IMR-90 (cell line): ENCODE measurements at regions not wholly inside any gene's neighbourhood (a gene's known extent, or its start where the extent isn't known, plus 50 kb on each side); places are given as distances from the start of the nearest gene placed in this dataset.

Experiments
- ATAC-seq: fragments of 200-7000 bp; cut with Tn5 transposase; 2 replicates; pipeline ENCODE4 v1.9.1; 2020; ENCODE audit warnings: low read depth, mild to moderate bottlenecking, moderate library complexity
- BruUV-seq: library from RNA; stranded (reverse); fragments of 400-500 nt; replicated peaks from 2 replicates; lab custom pipeline; 2021; lab: Mats Ljungman, UMichigan
- CTCF ChIA-PET: fragments of 300-600 bp; formaldehyde crosslinking; extraction: SDS; loops from one replicate; lab custom pipeline; 2021; ENCODE audit warnings: antibody characterized with exemption; lab: Yijun Ruan, JAX
- POLR2A ChIA-PET: fragments of 300-600 bp; sonication (Branson Sonifier 250); formaldehyde crosslinking; loops from one replicate; lab custom pipeline; 2022; ENCODE audit warnings: antibody characterized with exemption; ENCODE audit not compliant: unreplicated experiment; lab: Charles Lee
- DNase-seq: peaks from one replicate; pipeline ENCODE4 v3.0.0; 2013
- H2AFZ ChIP-seq: replicated peaks from 2 replicates; pipeline ENCODE3; 2013; ENCODE audit warnings: low read length, mild to moderate bottlenecking; ENCODE audit not compliant: poor library complexity
- H2AK5ac ChIP-seq: 2 replicates; pipeline ENCODE4 v1.6.1; 2013; ENCODE audit warnings: low read depth, low read length, inconsistent platforms
- H2AK9ac ChIP-seq: replicated peaks from 2 replicates; pipeline ENCODE3; 2013; ENCODE audit warnings: mild to moderate bottlenecking, low read depth, low read length, moderate library complexity; ENCODE audit not compliant: poor library complexity
- H2BK120ac ChIP-seq: 2 replicates; pipeline ENCODE4 v1.6.1; 2013; ENCODE audit warnings: low read depth, low read length, inconsistent platforms
- H2BK15ac ChIP-seq: 3 replicates; pipeline ENCODE4 v1.6.1; 2013; ENCODE audit warnings: low read depth, low read length, inconsistent platforms
- H2BK20ac ChIP-seq: 2 replicates; pipeline ENCODE4 v1.6.1; 2013; ENCODE audit warnings: low read depth, mild to moderate bottlenecking, inconsistent platforms, low read length, moderate library complexity
- H2BK5ac ChIP-seq: 2 replicates; pipeline ENCODE4 v1.6.1; 2013; ENCODE audit warnings: mild to moderate bottlenecking, low read depth, low read length, inconsistent platforms; ENCODE audit not compliant: poor library complexity, severe bottlenecking
- H3K14ac ChIP-seq: replicated peaks from 2 replicates; pipeline ENCODE4 v1.6.1; 2013; ENCODE audit warnings: low read depth, low read length, inconsistent platforms
- H3K18ac ChIP-seq: 2 replicates; pipeline ENCODE4 v1.6.1; 2013; ENCODE audit warnings: low read depth, low read length, control low read depth
- H3K23ac ChIP-seq: 2 replicates; pipeline ENCODE4 v1.6.1; 2013; ENCODE audit warnings: low read depth, low read length, inconsistent platforms
- H3K27ac ChIP-seq: 2 replicates; pipeline ENCODE4 v1.5.1; 2013; ENCODE audit warnings: mild to moderate bottlenecking, control low read depth, low read length; ENCODE audit not compliant: insufficient read depth
- H3K27me3 ChIP-seq: 2 replicates; pipeline ENCODE4 v1.6.1; 2013; ENCODE audit warnings: low read length; ENCODE audit not compliant: control insufficient read depth, insufficient read depth
- H3K36me3 ChIP-seq: 2 replicates; pipeline ENCODE4 v1.6.1; 2013; ENCODE audit warnings: low read length, mixed read lengths; ENCODE audit not compliant: control insufficient read depth, insufficient read depth
- H3K4ac ChIP-seq: 2 replicates; pipeline ENCODE4 v1.6.1; 2013; ENCODE audit warnings: low read depth, low read length, inconsistent platforms
- H3K4me1 ChIP-seq: 2 replicates; pipeline ENCODE4 v1.6.1; 2013; ENCODE audit warnings: low read length, mixed read lengths; ENCODE audit not compliant: control insufficient read depth, insufficient read depth
- H3K4me2 ChIP-seq: 2 replicates; pipeline ENCODE4 v1.6.1; 2013; ENCODE audit warnings: low read depth, mild to moderate bottlenecking, control low read depth, low read length, moderate library complexity
- H3K4me3 ChIP-seq: 2 replicates; pipeline ENCODE4 v1.5.1; 2013; ENCODE audit warnings: low read depth, mild to moderate bottlenecking, control low read depth, low read length, moderate library complexity; ENCODE audit not compliant: insufficient read depth
- H3K56ac ChIP-seq: 2 replicates; pipeline ENCODE4 v1.6.1; 2013; ENCODE audit warnings: low read length, inconsistent platforms; ENCODE audit not compliant: insufficient read depth; ENCODE audit errors: extremely low read depth
- H3K79me1 ChIP-seq, 2 experiments: 2 replicates each; pipeline ENCODE4 v1.6.1; 2013; ENCODE audit warnings: low read length in 2 of 2, inconsistent platforms in 1 of 2, low read depth in 1 of 2
- H3K9ac ChIP-seq: 2 replicates; pipeline ENCODE4 v1.6.1; 2013; ENCODE audit warnings: low read depth, low read length, control low read depth
- H3K9me1 ChIP-seq: 2 replicates; pipeline ENCODE4 v1.6.1; 2013; ENCODE audit warnings: low read length, inconsistent platforms; ENCODE audit not compliant: insufficient read depth
- H3K9me3 ChIP-seq: 2 replicates; pipeline ENCODE4 v1.6.1; 2013; ENCODE audit warnings: low read length; ENCODE audit not compliant: control insufficient read depth, insufficient read depth
- H4K20me1 ChIP-seq: 2 replicates; pipeline ENCODE4 v1.6.1; 2013; ENCODE audit warnings: low read length, inconsistent platforms; ENCODE audit not compliant: insufficient read depth
- H4K5ac ChIP-seq: 2 replicates; pipeline ENCODE4 v1.6.1; 2013; ENCODE audit warnings: mild to moderate bottlenecking, low read depth, low read length, control low read depth
- H4K8ac ChIP-seq, 2 experiments: 2 replicates each; pipeline ENCODE4 v1.6.1; 2013; ENCODE audit warnings: low read depth in 2 of 2, low read length in 2 of 2, control low read depth in 1 of 2, inconsistent platforms in 1 of 2
- H4K91ac ChIP-seq: 2 replicates; pipeline ENCODE4 v1.6.1; 2013; ENCODE audit warnings: low read depth, low read length, inconsistent platforms; ENCODE audit not compliant: insufficient read depth
- BHLHE40 ChIP-seq: fragments of 150-350 bp; IDR thresholded peaks from 2 replicates; pipeline ENCODE4 v1.6.1; 2016; ENCODE audit warnings: mild to moderate bottlenecking, low read depth, low read length
- CEBPB ChIP-seq: IDR thresholded peaks from 2 replicates; pipeline ENCODE4 v1.6.1; 2012; ENCODE audit warnings: low read depth, low read length, improper control_type of control experiment
- CHD1 ChIP-seq: IDR thresholded peaks from 2 replicates; pipeline ENCODE4 v1.6.1; 2012; ENCODE audit warnings: low read depth, low read length, improper control_type of control experiment
- CTCF ChIP-seq: conservative IDR thresholded peaks from 2 replicates; pipeline ENCODE4 v1.5.1; 2012; ENCODE audit warnings: mild to moderate bottlenecking, low read depth, low read length, improper control_type of control experiment
- ELK1 ChIP-seq: fragments of 150-350 bp; IDR thresholded peaks from 2 replicates; pipeline ENCODE4 v1.6.1; 2016; ENCODE audit warnings: low read depth, mild to moderate bottlenecking, low read length, moderate library complexity, borderline replicate concordance
- FOS ChIP-seq: fragments of 150-350 bp; IDR thresholded peaks from 2 replicates; pipeline ENCODE4 v1.6.1; 2016; ENCODE audit warnings: low read depth, low read length
- MAFK ChIP-seq: IDR thresholded peaks from 2 replicates; pipeline ENCODE4 v1.6.1; 2012; ENCODE audit warnings: low read depth, low read length, improper control_type of control experiment
- MAZ ChIP-seq: IDR thresholded peaks from 2 replicates; pipeline ENCODE4 v1.6.1; 2012; ENCODE audit warnings: low read depth, mild to moderate bottlenecking, low read length, improper control_type of control experiment, moderate library complexity, borderline replicate concordance
- MXI1 ChIP-seq: IDR thresholded peaks from 2 replicates; pipeline ENCODE4 v1.6.1; 2012; ENCODE audit warnings: low read depth, mild to moderate bottlenecking, low read length, moderate library complexity, borderline replicate concordance
- NFE2L2 ChIP-seq: fragments of 150-350 bp; IDR thresholded peaks from 2 replicates; pipeline ENCODE4 v1.6.1; 2016; ENCODE audit warnings: low read depth, mild to moderate bottlenecking, low read length
- POLR2A ChIP-seq: IDR thresholded peaks from 2 replicates; pipeline ENCODE4 v1.6.1; 2012; ENCODE audit warnings: mild to moderate bottlenecking, low read depth, low read length
- RAD21 ChIP-seq: IDR thresholded peaks from 2 replicates; pipeline ENCODE4 v1.6.1; 2012; ENCODE audit warnings: low read length, improper control_type of control experiment
- RCOR1 ChIP-seq: IDR thresholded peaks from 2 replicates; pipeline ENCODE4 v1.6.1; 2012; ENCODE audit warnings: mild to moderate bottlenecking, low read length, improper control_type of control experiment; ENCODE audit not compliant: insufficient replicate concordance
- RFX5 ChIP-seq: IDR thresholded peaks from 2 replicates; pipeline ENCODE4 v1.8.0; 2012; ENCODE audit warnings: low read depth, mild to moderate bottlenecking, low read length, moderate library complexity
- SMC3 ChIP-seq: fragments of 150-350 bp; IDR thresholded peaks from 2 replicates; pipeline ENCODE4 v1.6.1; 2016; ENCODE audit warnings: low read depth, mild to moderate bottlenecking, antibody characterized with exemption, low read length, moderate library complexity
- WGBS, 2 experiments: methylation state at CpG; one replicate each; pipeline versions ENCODE4 v1.1.5 to v1.1.7; 2013; ENCODE audit warnings: missing lambda C conversion rate in 2 of 2; ENCODE audit not compliant: insufficient read length in 1 of 2; ENCODE audit errors: extremely low coverage in 2 of 2; 5-methylcytosine and 5-hydroxymethylcytosine counted together
- dilution Hi-C: fragments of 300-500 bp; cut with HindIII; formaldehyde crosslinking; loops from one replicate; pipeline ENCODE4 v1.14.3; 2018; ENCODE audit warnings: low sequenced_read_pairs; ENCODE audit not compliant: unreplicated experiment
- in situ Hi-C: fragments of 300-500 bp; cut with MboI; formaldehyde crosslinking; loops from 3 replicates; pipeline ENCODE4 v1.14.3; 2019; ENCODE audit warnings: low sequenced_read_pairs, inconsistent platforms, mixed read lengths
- intact Hi-C: fragments of 100-400 bp; cut with micrococcal nuclease; formaldehyde crosslinking; loops from 2 replicates; pipeline ENCODE4 v1.10.0; 2022

DNA sequence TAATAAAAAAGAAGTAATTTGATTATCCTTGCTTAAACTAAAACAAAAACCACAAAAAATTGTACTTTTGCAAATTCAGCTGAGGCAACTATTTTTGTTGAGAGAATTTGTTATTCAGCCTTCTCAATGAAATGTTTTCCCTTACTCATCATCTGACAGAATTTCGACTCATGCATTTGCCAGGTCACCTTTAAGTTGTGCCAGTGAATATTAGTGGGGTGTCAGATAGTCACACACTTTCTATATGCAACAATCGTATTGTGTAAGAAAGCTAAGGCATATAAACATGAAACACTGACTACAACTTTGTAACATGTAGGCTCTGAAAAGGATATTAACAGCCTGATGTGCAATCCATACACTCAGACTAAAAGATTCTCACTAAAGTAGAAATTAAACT is 1653.1 kb upstream of the SLC39A10 start:
- no TSS peak for BruUV-seq
- Histone ChIP-seq H3K9me3 (peaks cover 8% of the 10 kb centered on the region; the same call in 1 of the 2 replicates), H2BK20ac (no peak overlapping the region), H4K20me1 (no peaks in the 10 kb centered on the region), H3K4me1 (no peaks in the 10 kb centered on the region), H4K8ac (no peak overlapping the region), H2BK15ac (no peak overlapping the region), H4K91ac (no peak overlapping the region), H3K79me1 (no peaks in the 10 kb centered on the region), H3K9me1 (no peaks in the 10 kb centered on the region), H3K36me3 (no peaks in the 10 kb centered on the region), H4K5ac (no peak overlapping the region), H3K4ac (no peak overlapping the region), H2AK5ac (no peak overlapping the region), H3K9ac (no peak overlapping the region), H3K27me3 (no peaks in the 10 kb centered on the region), H3K4me3 (no peak overlapping the region), H2BK5ac (no peak overlapping the region), H3K27ac (no peak overlapping the region), H2AFZ (no peak overlapping the region), H3K23ac (no peak overlapping the region), H3K18ac (no peak overlapping the region), H2BK120ac (no peak overlapping the region), H2AK9ac (no peak overlapping the region), H3K14ac (no peak overlapping the region), H3K4me2 (no peak overlapping the region), H3K56ac (no peak overlapping the region)
- POLR2A ChIA-PET = no interaction called here
- in situ Hi-C loops (no loop called here), dilution Hi-C loops (no loop called here), intact Hi-C loops (no loop called here)
- no peak for DNase-seq
- CTCF ChIA-PET = no interaction called here
- no CpG with 5 or more reads among the region's 2 CpGs for WGBS, 2 experiments
- ATAC-seq = no peak
- TF ChIP-seq POLR2A (no peak), CEBPB (no peak), BHLHE40 (no peak), MAZ (no peak), MAFK (no peak), FOS (no peak), RFX5 (no peak), MXI1 (no peak), RAD21 (no peak), CHD1 (no peak), NFE2L2 (no peak), RCOR1 (no peak), CTCF (no peak), SMC3 (no peak), ELK1 (no peak)
